GM23338 (cell line): ENCODE measurements at regions not wholly inside any gene's neighbourhood (a gene's known extent, or its start where the extent isn't known, plus 50 kb on each side); places are given as distances from the start of the nearest gene placed in this dataset.

Source experiments
- CREB1 ChIP-seq: fragments of 250-450 bp; sonication (Bioruptor Pico); IDR thresholded peaks from 2 replicates; pipeline ENCODE4 v1.5.0; 2020; ENCODE audit warnings: low read depth, mild to moderate bottlenecking, moderate library complexity
- CTCF ChIP-seq, 2 experiments: fragments of 200-600 bp in 1 of 2; sonication (generic) in 1 of 2; conservative IDR thresholded peaks; 2 replicates each; pipeline versions ENCODE4 v1.5.1 to v1.6.1; 2016 to 2017; ENCODE audit warnings: antibody characterized with exemption in 2 of 2, low read depth in 2 of 2, mild to moderate bottlenecking in 2 of 2, moderate library complexity in 1 of 2
- ETS1 ChIP-seq: IDR thresholded peaks from 2 replicates; pipeline ENCODE4 v1.6.1; 2016; ENCODE audit warnings: antibody characterized with exemption
- EZH2 ChIP-seq: fragments of 200-600 bp; sonication (generic); IDR thresholded peaks from one replicate; pipeline ENCODE4 v1.8.0; 2017; ENCODE audit warnings: antibody characterized with exemption, mild to moderate bottlenecking, low read depth; ENCODE audit not compliant: unreplicated experiment
- EZH2phosphoT487 ChIP-seq: fragments of 200-600 bp; sonication (generic); IDR thresholded peaks from one replicate; pipeline ENCODE4 v1.8.1; 2018; ENCODE audit warnings: antibody characterized with exemption; ENCODE audit not compliant: unreplicated experiment
- JUNB ChIP-seq: IDR thresholded peaks from one replicate; pipeline ENCODE4 v1.6.1; 2016; ENCODE audit warnings: antibody characterized with exemption; ENCODE audit not compliant: unreplicated experiment
- NANOG ChIP-seq: IDR thresholded peaks from 2 replicates; pipeline ENCODE4 v1.6.1; 2016; ENCODE audit warnings: antibody characterized with exemption, borderline replicate concordance
- POLR2AphosphoS5 ChIP-seq: IDR thresholded peaks from 2 replicates; pipeline ENCODE4 v1.6.1; 2016; ENCODE audit warnings: antibody characterized with exemption, low read depth
- STAT1 ChIP-seq: IDR thresholded peaks from one replicate; pipeline ENCODE4 v1.6.1; 2016; ENCODE audit warnings: antibody characterized with exemption; ENCODE audit not compliant: unreplicated experiment
- TF ChIP-seq, protein P1 (sequence below): IDR thresholded peaks from one replicate; pipeline ENCODE4 v1.6.1; 2018; ENCODE audit warnings: antibody characterized with exemption; ENCODE audit not compliant: unreplicated experiment
- TF ChIP-seq, protein P2 (sequence below): fragments of 250-450 bp; sonication (Bioruptor Pico); IDR thresholded peaks from 2 replicates; pipeline ENCODE4 v1.5.0; 2020; ENCODE audit warnings: mild to moderate bottlenecking, moderate library complexity

- TF ChIP-seq JUNB: no peak
- TF ChIP-seq CTCF (conservative IDR thresholded peaks at IDR 0.05; ENCODE audit: low read depth in 2 of 2): no peak
- TF ChIP-seq EZH2: no peak
- TF ChIP-seq, protein P1, sequence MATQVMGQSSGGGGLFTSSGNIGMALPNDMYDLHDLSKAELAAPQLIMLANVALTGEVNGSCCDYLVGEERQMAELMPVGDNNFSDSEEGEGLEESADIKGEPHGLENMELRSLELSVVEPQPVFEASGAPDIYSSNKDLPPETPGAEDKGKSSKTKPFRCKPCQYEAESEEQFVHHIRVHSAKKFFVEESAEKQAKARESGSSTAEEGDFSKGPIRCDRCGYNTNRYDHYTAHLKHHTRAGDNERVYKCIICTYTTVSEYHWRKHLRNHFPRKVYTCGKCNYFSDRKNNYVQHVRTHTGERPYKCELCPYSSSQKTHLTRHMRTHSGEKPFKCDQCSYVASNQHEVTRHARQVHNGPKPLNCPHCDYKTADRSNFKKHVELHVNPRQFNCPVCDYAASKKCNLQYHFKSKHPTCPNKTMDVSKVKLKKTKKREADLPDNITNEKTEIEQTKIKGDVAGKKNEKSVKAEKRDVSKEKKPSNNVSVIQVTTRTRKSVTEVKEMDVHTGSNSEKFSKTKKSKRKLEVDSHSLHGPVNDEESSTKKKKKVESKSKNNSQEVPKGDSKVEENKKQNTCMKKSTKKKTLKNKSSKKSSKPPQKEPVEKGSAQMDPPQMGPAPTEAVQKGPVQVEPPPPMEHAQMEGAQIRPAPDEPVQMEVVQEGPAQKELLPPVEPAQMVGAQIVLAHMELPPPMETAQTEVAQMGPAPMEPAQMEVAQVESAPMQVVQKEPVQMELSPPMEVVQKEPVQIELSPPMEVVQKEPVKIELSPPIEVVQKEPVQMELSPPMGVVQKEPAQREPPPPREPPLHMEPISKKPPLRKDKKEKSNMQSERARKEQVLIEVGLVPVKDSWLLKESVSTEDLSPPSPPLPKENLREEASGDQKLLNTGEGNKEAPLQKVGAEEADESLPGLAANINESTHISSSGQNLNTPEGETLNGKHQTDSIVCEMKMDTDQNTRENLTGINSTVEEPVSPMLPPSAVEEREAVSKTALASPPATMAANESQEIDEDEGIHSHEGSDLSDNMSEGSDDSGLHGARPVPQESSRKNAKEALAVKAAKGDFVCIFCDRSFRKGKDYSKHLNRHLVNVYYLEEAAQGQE: no peak
- no peak for TF ChIP-seq POLR2AphosphoS5
- TF ChIP-seq EZH2phosphoT487: no peak
- TF ChIP-seq CREB1: no peak
- TF ChIP-seq, protein P2, sequence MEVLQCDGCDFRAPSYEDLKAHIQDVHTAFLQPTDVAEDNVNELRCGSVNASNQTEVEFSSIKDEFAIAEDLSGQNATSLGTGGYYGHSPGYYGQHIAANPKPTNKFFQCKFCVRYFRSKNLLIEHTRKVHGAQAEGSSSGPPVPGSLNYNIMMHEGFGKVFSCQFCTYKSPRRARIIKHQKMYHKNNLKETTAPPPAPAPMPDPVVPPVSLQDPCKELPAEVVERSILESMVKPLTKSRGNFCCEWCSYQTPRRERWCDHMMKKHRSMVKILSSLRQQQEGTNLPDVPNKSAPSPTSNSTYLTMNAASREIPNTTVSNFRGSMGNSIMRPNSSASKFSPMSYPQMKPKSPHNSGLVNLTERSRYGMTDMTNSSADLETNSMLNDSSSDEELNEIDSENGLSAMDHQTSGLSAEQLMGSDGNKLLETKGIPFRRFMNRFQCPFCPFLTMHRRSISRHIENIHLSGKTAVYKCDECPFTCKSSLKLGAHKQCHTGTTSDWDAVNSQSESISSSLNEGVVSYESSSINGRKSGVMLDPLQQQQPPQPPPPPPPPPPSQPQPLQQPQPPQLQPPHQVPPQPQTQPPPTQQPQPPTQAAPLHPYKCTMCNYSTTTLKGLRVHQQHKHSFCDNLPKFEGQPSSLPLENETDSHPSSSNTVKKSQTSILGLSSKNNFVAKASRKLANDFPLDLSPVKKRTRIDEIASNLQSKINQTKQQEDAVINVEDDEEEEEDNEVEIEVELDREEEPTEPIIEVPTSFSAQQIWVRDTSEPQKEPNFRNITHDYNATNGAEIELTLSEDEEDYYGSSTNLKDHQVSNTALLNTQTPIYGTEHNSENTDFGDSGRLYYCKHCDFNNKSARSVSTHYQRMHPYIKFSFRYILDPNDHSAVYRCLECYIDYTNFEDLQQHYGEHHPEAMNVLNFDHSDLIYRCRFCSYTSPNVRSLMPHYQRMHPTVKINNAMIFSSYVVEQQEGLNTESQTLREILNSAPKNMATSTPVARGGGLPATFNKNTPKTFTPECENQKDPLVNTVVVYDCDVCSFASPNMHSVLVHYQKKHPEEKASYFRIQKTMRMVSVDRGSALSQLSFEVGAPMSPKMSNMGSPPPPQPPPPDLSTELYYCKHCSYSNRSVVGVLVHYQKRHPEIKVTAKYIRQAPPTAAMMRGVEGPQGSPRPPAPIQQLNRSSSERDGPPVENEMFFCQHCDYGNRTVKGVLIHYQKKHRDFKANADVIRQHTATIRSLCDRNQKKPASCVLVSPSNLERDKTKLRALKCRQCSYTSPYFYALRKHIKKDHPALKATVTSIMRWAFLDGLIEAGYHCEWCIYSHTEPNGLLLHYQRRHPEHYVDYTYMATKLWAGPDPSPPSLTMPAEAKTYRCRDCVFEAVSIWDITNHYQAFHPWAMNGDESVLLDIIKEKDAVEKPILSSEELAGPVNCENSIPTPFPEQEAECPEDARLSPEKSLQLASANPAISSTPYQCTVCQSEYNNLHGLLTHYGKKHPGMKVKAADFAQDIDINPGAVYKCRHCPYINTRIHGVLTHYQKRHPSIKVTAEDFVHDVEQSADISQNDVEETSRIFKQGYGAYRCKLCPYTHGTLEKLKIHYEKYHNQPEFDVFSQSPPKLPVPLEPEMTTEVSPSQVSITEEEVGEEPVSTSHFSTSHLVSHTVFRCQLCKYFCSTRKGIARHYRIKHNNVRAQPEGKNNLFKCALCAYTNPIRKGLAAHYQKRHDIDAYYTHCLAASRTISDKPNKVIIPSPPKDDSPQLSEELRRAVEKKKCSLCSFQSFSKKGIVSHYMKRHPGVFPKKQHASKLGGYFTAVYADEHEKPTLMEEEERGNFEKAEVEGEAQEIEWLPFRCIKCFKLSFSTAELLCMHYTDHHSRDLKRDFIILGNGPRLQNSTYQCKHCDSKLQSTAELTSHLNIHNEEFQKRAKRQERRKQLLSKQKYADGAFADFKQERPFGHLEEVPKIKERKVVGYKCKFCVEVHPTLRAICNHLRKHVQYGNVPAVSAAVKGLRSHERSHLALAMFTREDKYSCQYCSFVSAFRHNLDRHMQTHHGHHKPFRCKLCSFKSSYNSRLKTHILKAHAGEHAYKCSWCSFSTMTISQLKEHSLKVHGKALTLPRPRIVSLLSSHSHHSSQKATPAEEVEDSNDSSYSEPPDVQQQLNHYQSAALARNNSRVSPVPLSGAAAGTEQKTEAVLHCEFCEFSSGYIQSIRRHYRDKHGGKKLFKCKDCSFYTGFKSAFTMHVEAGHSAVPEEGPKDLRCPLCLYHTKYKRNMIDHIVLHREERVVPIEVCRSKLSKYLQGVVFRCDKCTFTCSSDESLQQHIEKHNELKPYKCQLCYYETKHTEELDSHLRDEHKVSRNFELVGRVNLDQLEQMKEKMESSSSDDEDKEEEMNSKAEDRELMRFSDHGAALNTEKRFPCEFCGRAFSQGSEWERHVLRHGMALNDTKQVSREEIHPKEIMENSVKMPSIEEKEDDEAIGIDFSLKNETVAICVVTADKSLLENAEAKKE (CRISPR knock-in tag): no peak
- no peak for TF ChIP-seq NANOG
- TF ChIP-seq STAT1: no peak
- no peak for TF ChIP-seq ETS1
Observed at GRCh38 chr5:115428676-115429075, 115.9 kb downstream of the FEM1C start.
